Urothelium cell line (cell line): ENCODE measurements at regions not wholly inside any gene's neighbourhood (a gene's known extent, or its start where the extent isn't known, plus 50 kb on each side); places are given as distances from the start of the nearest gene placed in this dataset.
A peak's percentile ranks its signal among the peaks of the same experiment; 100 is the strongest.
"Not testable (repeated sequence)": the region's sequence is repeated elsewhere in the genome, so short reads cannot be mapped to it uniquely, and the experiment has no call there.

Source experiments
- DNase-seq: peaks from one replicate; pipeline ENCODE4 v3.0.0; 2011; ENCODE audit warnings: low spot score, mixed read lengths
- FAIRE-seq: peaks from 2 replicates; lab custom pipeline; 2011; peaks lifted over from hg19 to GRCh38; lab: Jason Lieb, UNC

DNA sequence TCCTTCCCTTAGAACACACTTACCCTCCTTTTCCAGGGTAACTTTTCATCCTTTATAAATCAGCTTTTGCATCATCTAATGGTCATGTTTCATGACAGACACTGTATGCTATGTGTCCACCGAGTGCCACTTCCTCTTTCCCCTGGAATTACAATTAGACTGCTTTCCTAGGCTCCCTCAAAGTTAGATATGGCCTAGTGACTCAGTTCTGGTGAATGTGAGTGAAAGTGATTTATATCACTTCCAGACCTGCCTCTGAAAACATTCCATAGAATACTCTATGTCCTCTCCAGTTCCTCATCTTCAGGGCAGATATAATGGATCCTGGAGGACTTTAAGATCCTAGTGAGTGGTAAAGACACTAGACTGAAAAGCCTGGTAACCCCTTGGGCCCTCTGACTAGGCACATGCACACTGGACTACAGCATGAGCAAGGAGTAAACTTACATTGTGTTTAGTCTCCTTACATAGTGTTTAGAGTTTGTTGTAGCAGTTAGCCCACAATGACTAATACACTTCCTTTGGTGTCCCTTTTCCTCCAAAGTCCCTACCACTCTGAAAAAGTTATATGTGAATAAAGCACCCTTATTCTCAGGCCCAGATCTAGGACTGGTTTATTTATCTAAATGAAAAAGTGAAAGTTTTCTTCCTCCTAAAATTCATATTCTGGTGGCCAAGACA, 59.3 kb downstream of the GPR88 start:
- DNase-seq (peak; percentile 55), FAIRE-seq (peak; percentile 48)

DNA sequence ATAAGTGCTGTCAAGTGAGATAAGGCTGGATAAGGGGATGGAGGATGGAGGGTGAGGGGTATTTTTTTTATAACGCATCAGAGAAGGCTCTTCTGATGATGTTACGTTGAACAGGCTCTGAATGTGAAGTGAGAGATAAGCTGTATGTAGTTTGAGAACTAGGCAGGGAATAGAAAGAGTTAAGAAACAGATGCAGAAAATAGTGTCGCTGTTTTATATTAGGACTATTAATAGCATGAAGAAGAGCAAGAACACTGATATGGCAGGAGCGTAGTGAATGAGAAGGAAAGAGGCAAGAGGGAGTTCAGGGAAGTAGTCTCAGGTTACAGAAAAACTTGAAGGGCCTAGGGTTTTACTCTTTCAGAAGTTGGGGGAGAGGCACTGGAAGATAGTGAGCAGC, 59.8 kb downstream of the GPR88 start:
- DNase-seq = no peak
- FAIRE-seq = no peak

DNA sequence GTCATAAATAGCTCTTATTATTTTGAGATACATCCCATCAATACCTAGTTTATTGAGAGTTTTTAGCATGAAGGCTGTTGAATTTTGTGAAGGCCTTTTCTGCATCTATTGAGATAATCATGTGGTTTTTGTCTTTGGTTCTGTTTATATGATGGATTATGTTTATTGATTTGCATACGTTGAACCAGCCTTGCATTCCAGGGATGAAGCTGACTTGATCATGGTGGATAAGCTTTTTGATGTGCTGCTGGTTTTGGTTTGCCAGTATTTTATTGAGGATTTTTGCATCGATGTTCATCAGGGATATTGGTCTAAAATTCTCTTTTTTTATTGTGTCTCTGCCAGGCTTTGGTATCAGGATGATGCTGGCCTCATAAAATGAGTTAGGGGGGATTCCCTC, 62.4 kb downstream of the GPR88 start:
- not testable (repeated sequence) for DNase-seq, FAIRE-seq

GRCh38 chr1:100602028-100602427, 64.1 kb downstream of the GPR88 start:
- DNase-seq, FAIRE-seq: not testable (repeated sequence)

DNA sequence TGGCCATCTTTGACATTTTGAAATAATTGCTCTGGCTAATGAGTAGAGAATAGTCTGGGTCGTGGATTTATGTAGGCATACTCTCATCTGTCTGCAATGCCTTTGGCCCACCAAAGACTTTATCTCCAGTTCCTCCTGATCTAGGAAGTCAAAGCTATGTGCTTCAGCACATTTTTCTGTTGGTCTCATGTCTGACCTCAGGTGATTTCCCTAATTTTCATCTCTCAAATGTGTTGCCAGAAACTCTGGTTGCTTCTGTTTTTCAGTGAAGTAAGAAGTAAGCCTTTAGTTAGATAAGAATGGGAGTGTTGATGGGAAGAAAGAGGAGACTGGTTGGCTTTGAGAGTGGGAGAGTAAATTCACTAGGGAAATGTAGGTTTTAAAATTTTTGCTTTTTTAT, 66.4 kb downstream of the GPR88 start:
- DNase-seq (no peak), FAIRE-seq (no peak)

DNA sequence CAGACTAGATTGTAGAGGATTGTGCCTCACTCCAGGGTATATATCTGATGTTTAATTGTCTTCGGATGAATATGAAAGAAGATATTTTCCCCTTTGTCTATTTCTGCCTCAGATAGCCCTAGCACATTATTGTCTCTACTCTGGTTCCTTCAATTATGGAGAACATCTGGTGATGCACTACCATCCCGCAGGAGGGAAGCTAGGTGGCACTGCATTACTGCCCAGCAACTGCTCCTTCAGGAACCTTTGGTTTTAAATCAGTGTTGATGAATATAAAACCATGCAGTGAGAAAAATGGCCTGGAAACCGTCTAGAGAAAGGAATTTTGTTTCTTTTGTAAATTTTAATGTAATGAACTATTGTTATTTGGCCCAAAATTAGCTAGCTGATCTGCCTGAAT, 68.5 kb downstream of the GPR88 start:
- peak; percentile 22 for DNase-seq
- FAIRE-seq = no peak

GRCh38 chr1:100607628-100608240, 69.8 kb downstream of the GPR88 start:
- FAIRE-seq = no peak

GRCh38 chr1:100609849-100610248, 71.9 kb downstream of the GPR88 start:
- DNase-seq = no peak
- FAIRE-seq = no peak

More at GRCh38 chr1:100607628-100608240, 69.8 kb downstream of the GPR88 start:
- no peak for DNase-seq

DNA sequence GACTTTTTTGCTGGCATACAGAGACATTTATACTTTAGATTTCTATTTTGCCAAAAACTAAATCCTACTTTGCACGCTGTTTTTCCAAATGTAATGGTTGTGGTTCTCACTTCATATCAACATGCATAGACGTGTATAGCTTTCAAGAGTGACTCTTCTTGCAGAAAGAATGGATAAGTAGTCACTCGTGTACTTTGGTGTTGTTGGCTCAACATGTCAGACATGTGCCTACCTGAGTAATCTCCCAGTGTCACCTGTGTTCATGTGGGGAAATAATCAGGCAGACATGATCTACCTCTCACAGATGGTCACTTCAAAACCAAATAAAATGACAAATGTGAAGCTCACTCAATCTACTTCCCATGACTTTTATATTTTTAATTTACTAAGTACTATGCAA, 73.1 kb downstream of the GPR88 start:
- no peak for FAIRE-seq
- no peak for DNase-seq

DNA sequence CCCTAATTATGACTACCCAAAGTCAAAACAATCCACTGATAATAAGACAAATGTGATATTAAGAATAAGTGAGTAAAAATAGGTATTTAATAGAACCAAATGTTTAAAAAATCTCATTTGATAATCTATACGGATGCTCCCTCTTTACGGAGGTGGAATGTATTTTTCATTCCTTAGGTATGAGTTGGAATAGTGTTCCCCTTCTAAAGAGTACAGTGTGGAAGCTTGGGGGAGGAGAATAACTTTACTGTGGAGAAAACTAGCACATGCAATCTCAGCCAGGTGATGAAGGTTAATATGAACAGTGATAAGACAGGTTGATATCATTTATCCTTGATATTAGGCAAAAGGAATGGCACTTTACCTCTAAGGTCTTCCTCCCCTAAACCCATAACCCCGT, 74.6 kb downstream of the GPR88 start:
- FAIRE-seq (no peak), DNase-seq (no peak)

DNA sequence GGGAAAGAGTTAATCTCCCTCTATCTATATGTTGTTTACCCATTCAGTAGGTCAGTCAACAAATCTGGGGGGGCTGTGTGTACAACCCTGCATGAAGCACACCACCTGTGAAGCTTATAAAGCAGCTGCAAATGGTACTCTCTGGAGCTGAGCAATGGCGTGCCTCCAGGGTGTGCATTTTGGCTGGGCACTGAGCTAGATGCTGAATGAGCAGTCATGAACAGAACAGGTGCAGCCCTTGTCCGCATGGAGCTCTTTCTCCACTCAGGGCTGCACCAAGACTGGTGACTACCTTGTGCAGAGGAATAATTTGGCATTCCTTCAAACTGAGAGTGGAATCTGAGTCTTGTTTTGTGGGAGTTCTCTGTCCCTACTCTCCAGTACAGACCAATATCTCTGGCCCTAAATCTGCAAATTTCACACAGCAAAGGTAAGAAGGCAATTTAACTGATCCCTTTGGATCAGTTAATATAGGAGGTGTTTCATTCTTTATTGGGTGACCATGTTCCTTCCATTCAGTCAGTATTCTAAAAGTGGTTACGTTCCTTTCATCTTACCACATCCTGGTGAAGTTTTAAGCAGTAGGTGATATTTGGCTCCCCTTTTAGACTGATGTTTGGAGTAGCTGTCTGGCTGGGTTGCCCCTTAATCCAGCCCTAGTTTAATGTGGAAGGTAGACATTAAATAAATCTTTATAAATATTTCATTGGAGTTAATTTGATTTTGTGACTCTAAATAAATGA, 76.0 kb downstream of the GPR88 start:
- no peak for DNase-seq

DNA sequence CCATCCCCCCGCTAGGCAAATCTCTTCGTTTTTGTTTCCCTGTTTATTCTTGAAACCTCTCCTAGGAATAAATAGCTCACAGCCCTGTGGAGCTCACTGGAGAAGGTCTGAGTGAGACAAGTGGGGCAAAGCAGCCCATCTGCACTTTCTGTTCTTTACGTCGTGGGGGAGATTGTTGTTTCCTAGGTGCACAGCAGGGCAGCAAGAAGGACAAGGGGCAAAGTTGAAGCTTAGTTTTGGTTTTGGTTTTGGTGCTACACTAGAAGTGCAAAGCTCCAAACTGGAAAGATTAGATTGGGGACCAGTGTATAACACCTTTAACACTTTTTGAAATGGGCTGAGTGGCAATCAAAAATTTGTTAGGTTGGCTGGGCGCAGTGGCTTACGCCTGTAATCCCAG, 76.6 kb downstream of the GPR88 start:
- DNase-seq (no peak), FAIRE-seq (no peak)

More for the DNA sequence above, 76.0 kb downstream of the GPR88 start:
- no peak for FAIRE-seq

DNA sequence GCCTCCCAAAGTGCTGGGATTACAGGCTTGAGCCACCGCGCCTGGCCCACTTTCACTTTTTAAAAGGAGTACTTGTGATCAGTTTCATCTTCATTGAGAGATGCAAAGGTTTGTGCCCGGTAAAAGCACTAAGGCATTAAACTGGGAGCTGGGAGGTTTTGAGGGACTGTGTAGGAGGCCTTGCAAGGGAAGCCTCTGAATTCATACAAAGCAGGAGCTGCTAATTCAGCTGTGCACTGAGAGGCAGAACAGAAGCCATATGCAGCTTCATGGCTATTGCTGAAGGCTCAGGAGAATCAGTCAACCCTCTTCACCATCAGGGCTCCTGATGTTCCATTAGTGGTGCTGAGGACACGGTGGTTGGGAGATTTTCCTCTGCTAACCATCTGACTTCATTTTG, 77.7 kb downstream of the GPR88 start:
- FAIRE-seq = no peak
- no peak for DNase-seq

DNA sequence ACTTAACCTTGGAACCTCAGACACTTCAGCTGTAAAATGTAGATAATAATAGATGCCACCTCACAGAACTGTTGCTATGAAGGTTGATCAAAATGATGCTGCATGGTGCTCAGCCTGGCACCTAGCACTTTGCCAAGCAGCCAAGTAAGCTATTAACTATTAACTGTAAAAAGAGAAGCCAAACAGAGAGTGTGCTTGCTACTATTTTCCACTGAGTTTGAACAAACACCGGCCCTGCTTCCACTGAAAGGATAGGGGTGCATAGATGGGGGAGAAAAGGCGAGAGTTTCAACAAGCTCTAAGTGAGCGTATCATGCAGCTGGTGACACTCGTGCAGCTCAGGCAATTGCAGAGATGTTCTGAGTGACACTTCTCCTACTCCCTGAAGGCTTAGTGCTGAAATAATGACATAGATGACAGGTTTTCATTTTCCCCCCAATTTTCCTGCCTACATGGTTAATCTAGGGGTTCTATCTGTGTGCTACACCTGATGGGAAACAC, 78.2 kb downstream of the GPR88 start:
- DNase-seq (no peak), FAIRE-seq (no peak)

DNA sequence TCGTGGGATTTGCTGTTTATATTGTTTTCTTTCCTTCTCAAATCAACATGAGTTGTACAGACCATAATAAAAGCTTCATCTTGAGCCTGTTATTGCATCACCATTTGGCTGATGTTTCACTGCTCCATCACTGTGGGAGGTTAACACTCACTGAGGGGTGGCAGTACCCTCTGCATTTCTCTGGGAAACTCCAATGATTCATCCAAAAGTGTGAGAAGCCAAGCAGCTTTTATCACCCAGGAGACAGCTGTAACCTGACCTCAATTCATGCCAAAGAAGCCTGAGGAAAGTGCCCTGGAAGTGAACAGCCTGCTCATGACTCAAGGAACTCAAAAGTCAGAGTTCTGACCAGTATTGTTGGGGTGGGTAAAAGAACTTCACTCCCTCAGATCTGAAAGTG, 84.1 kb downstream of the GPR88 start:
- peak; percentile 83 for DNase-seq
- peak; percentile 70 for FAIRE-seq

DNA sequence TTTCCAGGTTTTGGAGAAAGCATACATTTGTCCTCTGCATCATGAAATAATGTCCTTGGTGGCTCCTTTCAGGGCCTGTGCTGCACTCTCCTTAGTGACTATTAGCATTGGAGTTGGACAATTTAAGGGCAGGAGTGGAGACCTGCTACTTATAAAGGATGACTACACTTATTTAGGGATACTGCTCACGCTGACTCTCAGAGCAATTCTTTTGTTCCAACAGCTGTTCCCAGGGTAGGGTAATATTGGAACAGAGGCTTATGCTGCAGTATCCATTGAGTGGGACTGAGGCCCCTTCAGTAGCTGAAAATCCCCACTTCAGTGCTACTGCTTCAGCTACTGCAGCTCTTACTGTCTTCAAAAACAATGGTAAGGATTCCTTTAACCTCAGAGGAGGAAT, 84.6 kb downstream of the GPR88 start:
- DNase-seq (no peak), FAIRE-seq (no peak)

DNA sequence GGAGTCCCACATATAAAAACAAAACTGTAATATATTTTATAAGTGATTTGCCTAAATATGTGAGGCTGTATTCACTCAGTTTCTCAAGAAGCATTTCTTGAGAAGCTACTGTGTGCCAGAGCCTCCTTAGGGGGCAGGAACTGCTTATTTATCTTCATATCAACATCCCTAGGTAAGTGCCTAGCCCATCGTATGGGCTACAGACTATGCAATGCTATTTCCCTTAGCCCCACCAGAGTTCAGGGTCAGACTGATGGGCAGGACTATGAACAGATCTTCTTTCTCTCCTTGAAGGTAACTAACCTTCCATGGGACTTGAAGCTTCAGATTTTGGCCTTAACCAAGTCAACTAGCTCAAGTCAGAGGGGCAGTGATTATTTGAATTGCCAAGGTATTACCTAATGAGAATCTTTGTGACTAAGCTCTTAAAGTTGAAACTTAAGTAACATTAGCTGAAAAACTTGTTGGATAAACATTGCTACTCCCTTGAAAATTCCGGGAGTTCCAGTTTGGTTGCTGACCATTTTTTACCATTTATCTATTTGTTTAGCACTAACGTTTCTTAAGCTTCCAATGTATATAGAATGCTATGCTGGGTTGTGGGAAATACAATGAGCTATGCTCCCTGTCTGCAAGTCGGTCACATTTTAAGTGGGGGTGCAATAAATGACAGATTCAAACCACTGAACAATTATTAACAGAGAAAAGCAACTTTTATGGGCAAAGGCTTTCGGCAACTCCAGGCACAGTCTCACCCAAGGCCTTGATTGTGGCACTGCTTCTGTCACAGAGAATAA, 85.2 kb downstream of the GPR88 start:
- FAIRE-seq = no peak
- no peak for DNase-seq

GRCh38 chr1:100624886-100625610, 87.1 kb downstream of the GPR88 start:
- FAIRE-seq (no peak), DNase-seq (no peak)

GRCh38 chr1:100626397-100626796, 88.5 kb downstream of the GPR88 start:
- no peak for DNase-seq
- FAIRE-seq = no peak

- DNase-seq (peak; percentile 52), FAIRE-seq (no peak)
Measured at GRCh38 chr1:100627054-100627716, 89.2 kb downstream of the GPR88 start.
